Amniotic epithelial cell (primary cell): ENCODE measurements at regions not wholly inside any gene's neighbourhood (a gene's known extent, or its start where the extent isn't known, plus 50 kb on each side); places are given as distances from the start of the nearest gene placed in this dataset.
A peak's percentile ranks its signal among the peaks of the same experiment; 100 is the strongest.
"Not testable (repeated sequence)": the region's sequence is repeated elsewhere in the genome, so short reads cannot be mapped to it uniquely, and the experiment has no call there.

Experiments
- DNase-seq: peaks from one replicate; pipeline ENCODE4 v3.0.0-alpha.2; 2010; ENCODE audit warnings: low read depth

GRCh38 chr14:31911160-31911559 is 165.9 kb upstream of the ARHGAP5 start:
- no peak for DNase-seq

GRCh38 chr14:31913370-31913769 is 163.7 kb upstream of the ARHGAP5 start:
- no peak for DNase-seq

- DNase-seq, result not testable (repeated sequence)
Observed at GRCh38 chr14:31918289-31918688, 158.8 kb upstream of the ARHGAP5 start.

- no peak for DNase-seq
Observed at GRCh38 chr14:31920001-31920400, 157.1 kb upstream of the ARHGAP5 start.

- DNase-seq, result no peak
Observed at GRCh38 chr14:31920989-31921650, 156.0 kb upstream of the ARHGAP5 start.

DNA sequence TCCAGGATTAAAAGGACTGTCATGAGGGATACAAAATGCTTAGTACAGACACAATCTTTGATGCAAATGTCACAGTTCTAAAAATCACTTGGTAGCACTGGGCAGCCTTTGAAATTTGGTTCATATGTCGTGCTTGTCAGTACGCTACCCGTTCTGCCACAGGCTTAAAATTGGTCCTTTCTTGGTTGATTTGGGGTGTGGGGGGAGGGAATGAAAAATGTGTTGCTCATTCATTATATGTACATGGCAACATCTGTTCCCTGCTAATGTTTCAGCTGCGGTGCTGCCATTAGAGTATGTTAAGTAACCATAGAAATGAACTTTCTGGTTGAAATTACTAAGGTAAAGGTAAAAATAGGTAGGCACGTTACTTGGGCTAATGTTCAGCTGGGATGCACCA is 155.4 kb upstream of the ARHGAP5 start:
- no peak for DNase-seq

DNA sequence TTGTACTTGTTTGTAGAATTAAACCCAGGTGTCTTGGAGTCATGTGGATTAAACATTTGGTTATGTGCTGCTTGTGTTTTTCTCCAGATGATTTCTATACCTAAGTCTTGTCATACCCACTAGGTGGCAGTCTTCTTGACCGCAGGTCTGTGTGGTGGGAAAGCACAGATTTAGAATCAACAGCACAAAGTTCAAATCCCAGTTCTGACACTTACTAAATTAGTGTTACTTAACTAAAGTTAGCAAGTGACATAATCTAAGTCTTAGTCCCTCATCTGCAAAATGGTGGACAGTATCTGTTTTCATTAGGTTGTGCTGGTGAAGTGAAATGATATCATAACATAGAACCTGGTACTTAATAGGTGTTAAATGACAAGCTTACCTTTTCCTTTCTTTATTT is 151.0 kb upstream of the ARHGAP5 start:
- peak; percentile 64 for DNase-seq

DNA sequence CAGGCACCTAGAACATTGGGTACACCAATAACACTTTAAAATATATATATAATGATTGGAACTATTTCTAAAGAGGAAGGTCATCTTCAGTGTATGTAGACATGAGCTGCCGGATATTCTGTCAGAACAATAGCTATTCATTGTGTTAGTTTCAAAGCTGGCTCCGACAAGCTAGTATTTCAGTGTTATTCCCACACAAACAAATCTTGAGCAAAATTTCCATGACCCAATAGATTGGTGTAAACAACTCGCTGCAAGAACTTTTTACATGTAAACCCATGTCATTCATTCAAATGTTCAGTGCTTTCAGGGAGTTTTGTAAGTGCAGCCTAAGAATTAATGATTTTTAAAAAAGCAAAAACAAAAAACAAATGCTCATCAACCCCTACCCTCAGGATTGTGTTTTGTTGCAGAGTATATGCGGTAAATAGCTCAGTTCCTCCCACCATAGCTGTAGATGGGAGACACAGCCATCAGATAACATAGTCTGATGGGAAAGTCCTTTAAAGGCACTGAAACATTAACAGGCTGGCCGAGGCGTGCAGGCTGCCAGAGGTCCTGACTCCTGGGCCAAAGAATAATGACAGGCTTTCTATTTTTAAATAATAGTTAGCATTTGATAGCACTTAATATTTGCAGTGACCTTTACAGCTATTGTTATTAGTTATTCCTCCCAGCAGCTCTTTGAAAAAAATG is 150.3 kb upstream of the ARHGAP5 start:
- DNase-seq, result peak; percentile 53

- peak; percentile 99 for DNase-seq
Observed at GRCh38 chr14:31927348-31927832, 149.7 kb upstream of the ARHGAP5 start.

GRCh38 chr14:31930070-31930469 is 147.0 kb upstream of the ARHGAP5 start:
- DNase-seq, result no peak

DNA sequence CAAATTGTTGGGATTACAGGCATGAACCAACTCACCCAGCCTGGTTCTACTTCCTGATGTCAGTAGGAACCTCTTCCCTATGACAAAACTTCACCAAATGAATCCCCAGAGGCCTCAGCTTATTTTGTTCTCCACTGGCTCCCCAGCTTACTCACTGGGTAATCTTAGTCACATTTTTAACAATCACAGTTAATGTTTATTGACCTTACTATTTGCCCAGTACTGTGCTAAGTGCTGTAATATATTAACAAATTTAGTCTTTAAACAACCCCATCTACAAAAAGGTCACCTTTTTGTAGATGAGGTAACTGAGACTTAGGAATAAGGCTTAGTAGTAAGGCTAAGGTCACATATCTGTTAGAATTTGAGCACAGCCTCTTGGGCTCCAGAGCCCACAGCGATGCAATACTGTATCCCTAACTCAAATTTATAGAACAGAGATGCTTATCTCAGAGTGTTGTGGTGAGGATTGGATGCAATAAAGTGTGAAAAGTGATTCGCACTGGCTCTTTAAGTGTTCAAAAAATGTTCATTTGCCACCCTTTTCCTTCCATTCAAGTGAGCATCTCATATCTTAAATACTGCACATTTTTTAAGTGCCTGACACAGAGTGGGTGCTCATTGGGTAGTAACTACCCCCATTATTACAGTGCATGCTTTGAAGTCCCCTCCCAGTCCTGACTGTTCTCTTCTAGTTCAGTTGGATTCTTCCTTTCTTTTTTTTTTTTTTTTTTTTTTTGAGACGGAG is 146.4 kb upstream of the ARHGAP5 start:
- no peak for DNase-seq

- no peak for DNase-seq
Observed at GRCh38 chr14:31932675-31933074, 144.4 kb upstream of the ARHGAP5 start.

DNA sequence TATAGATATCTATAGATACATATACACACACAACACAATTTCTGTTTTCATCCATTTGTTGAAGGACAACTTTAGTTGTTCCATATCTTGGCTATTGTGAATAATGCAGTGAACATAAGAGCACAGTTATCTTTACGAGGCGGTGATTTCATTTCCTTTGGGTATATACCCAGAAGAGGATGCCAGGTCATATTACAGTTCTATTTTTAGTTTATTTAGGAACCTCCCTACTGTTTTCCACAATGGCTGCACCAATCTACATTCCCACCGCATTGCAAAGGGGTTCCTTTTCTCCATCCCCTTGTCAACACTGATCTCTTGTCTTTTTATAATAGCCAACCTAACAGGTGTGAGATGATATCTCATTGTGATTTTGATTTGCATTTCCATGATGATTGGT is 143.4 kb upstream of the ARHGAP5 start:
- peak; percentile 59 for DNase-seq

DNA sequence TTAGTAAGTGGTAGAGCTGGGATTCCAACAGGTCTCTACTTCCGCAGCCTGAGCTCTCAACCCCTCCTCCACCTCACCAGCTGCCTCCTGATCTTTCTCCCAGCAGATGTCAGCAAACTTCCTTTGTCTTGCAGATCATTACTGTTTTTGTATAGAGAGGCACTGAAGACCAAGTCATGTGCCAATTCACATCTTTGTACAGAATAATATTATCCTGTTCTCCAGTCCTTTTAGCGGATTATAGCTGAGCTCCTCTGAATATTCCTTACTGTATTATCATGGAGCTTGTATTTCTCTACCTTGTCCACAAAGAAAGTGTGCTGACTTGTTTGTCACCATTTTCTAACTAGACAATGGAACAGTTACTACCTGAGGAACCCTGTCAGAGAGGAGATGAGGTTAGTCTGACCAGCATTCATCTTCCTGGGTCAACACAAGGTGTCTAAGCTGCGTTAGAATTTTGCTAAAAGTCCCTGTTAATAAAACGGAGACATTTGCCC is 142.3 kb upstream of the ARHGAP5 start:
- peak; percentile 85 for DNase-seq

DNA sequence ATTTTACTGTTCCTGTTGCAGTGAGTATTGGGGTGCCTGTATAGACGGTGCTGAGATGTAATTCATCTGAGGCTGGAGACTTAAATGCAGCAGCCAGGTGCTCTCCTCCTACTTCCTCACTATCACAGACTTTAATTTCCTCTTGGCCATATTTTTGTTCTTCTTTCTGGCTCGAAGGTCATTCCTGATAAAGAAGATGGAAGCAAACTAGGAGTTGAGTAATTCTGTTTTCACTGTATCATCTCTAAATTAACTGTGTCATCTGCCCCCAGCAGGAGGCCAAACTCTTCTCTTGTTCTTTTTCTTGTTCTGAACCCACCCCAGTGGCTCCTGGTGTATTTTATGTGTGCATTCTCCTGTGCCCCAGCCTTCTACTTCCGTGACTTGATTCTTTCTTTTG is 141.7 kb upstream of the ARHGAP5 start:
- DNase-seq, result peak; percentile 63

DNA sequence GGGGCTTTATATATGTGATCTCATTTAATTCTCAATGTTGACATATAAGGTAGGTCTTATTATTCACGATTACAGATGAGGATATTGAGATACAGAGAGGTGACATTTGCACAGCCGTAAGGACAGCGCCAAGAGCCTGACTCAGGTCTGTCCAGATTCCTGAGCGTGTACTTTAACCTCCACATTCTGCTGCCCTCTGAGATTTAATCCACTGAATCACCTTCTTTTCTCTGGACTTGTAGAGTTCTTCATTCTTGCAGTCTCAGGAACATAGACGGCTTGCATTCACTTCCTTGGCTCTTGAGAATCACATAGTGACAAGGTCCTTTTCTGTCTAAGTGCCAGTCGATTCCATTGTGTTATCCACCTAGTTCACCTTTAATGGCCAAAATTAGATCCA is 141.0 kb upstream of the ARHGAP5 start:
- peak; percentile 39 for DNase-seq

- peak; percentile 91 for DNase-seq
Observed at GRCh38 chr14:31937730-31938346, 139.3 kb upstream of the ARHGAP5 start.

GRCh38 chr14:31939934-31940333 is 137.2 kb upstream of the ARHGAP5 start:
- DNase-seq, result no peak

DNA sequence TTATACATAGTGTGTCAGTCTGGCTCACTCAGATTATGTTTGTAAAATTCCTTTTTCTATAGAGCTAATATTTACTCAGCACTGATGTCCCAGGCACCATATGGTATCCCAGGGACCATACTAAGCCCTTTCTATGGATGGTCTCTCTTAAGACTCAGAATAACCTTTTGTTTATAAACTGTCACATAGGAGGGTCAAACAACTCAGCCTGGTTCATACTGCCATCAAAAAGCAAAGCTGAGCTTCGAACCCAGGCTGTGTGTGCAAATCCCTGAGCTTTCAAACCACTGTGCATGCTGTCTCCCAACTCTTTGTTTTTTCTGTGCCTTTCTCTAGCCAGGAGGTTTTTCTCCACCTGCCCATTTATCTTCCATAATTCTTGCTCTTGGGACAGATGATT is 135.6 kb upstream of the ARHGAP5 start:
- no peak for DNase-seq

DNA sequence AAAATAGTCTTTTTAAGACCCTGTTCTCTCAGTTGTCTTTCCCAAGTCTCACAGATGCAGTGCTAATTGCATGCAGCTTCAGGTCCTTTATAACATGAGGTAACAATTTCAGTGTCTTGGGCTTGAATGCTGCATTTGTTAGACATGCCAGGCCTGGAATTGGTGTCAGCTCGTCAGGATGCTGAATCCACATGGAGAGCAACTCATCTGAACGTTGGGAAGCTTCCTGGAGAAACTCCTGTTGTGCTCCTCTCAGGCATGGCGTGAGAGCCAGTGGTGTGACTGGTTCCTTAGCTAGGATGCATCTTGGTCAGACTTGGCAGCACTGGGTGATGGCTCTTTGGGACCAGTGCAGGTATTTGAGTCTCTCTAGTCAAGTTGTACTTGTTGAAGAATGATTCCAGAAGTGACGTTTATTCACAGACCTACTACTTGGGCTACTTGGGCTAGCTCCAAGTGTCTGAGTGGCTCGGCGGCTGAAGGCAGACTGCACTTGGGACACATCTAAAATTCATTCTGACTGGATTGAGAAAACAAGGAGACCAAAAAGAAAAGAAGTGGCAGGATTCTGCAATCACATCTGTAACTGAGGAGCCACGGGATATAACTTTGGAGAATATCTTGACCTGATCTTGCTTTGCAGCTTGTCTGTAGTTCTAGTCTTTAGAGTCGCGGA is 134.8 kb upstream of the ARHGAP5 start:
- DNase-seq, result no peak

GRCh38 chr14:31943217-31943799 is 133.8 kb upstream of the ARHGAP5 start:
- no peak for DNase-seq
